Nephron progenitor cell (in vitro differentiated cells): ENCODE measurements at regions not wholly inside any gene's neighbourhood (a gene's known extent, or its start where the extent isn't known, plus 50 kb on each side); places are given as distances from the start of the nearest gene placed in this dataset.

Experiments used
- DNase-seq: peaks from one replicate; pipeline ENCODE4 v3.0.0; 2021
- H3K27ac Mint-ChIP-seq: 2 replicates; pipeline ENCODE4 v1.8.0; 2021; ENCODE audit warnings: mild to moderate bottlenecking, moderate library complexity, mixed read lengths
- H3K27me3 Mint-ChIP-seq: 2 replicates; pipeline ENCODE4 v1.8.0; 2021; ENCODE audit warnings: mild to moderate bottlenecking, low read depth, mixed read lengths; ENCODE audit not compliant: poor library complexity
- H3K36me3 Mint-ChIP-seq: 2 replicates; pipeline ENCODE4 v1.8.0; 2021; ENCODE audit warnings: low read depth, mixed read lengths
- H3K4me1 Mint-ChIP-seq: 2 replicates; pipeline ENCODE4 v1.8.0; 2021; ENCODE audit warnings: mixed read lengths
- H3K4me3 Mint-ChIP-seq: 2 replicates; pipeline ENCODE4 v1.8.0; 2021; ENCODE audit warnings: mild to moderate bottlenecking, moderate library complexity, mixed read lengths
- H3K9me3 Mint-ChIP-seq: 2 replicates; pipeline ENCODE4 v1.8.0; 2021; ENCODE audit warnings: mild to moderate bottlenecking, moderate library complexity, mixed read lengths
- TF ChIP-seq, protein P1 (sequence below): fragments of 200-600 bp; sonication (generic); IDR thresholded peaks from 2 replicates; pipeline ENCODE4 v1.5.0; 2021; ENCODE audit warnings: antibody characterized with exemption

DNA sequence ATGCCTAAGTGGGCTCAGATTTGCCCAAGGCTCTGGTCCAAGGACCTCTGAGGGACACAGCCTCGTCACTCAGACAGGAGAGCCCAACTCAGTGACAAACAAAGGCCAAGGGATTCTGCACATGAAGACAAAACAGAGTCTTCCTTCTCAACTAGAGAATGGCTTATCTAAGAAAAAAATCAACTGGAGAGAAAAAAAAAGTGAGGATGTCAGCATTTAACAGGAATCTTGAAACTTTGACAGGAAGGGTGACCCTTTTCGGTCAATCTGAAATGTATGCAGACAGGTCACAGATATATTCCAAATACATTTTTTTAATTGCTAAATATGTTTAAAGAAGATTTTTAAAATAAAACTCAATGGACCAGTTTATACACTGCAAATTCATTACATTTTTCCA lies 154.5 kb downstream of the ETS2 start:
- no peak overlapping the region for H3K4me3 Mint-ChIP-seq
- H3K27ac Mint-ChIP-seq, result no peak overlapping the region
- TF ChIP-seq, protein P1, sequence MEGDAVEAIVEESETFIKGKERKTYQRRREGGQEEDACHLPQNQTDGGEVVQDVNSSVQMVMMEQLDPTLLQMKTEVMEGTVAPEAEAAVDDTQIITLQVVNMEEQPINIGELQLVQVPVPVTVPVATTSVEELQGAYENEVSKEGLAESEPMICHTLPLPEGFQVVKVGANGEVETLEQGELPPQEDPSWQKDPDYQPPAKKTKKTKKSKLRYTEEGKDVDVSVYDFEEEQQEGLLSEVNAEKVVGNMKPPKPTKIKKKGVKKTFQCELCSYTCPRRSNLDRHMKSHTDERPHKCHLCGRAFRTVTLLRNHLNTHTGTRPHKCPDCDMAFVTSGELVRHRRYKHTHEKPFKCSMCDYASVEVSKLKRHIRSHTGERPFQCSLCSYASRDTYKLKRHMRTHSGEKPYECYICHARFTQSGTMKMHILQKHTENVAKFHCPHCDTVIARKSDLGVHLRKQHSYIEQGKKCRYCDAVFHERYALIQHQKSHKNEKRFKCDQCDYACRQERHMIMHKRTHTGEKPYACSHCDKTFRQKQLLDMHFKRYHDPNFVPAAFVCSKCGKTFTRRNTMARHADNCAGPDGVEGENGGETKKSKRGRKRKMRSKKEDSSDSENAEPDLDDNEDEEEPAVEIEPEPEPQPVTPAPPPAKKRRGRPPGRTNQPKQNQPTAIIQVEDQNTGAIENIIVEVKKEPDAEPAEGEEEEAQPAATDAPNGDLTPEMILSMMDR, result no peak
- peaks cover 40% of the 10 kb centered on the region for H3K4me1 Mint-ChIP-seq
- H3K9me3 Mint-ChIP-seq, result peaks cover 40% of the 10 kb centered on the region
- peaks cover 12% of the 10 kb centered on the region for H3K27me3 Mint-ChIP-seq
- H3K36me3 Mint-ChIP-seq, result peaks cover 12% of the 10 kb centered on the region
- no peak for DNase-seq

DNA sequence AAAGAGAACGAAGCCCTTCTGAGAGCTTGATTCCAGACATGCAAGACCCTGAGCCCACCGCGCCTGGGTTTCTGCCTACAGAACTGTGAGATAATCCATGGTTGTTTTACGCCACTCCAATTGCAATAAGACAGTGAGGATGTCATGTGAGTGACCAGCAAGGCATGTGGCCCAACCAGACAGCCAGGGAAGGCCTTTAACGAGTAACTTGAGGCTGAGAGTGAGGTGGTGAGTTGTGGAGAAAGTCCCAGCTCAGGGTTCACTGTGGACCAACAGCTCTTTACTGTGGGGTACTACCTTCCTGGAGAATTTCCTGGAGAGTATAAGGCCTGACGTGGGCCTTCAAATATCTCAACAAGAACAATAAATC lies 153.9 kb downstream of the ETS2 start:
- Mint-ChIP-seq H3K9me3 (peaks cover 40% of the 10 kb centered on the region), H3K27me3 (peaks cover 12% of the 10 kb centered on the region), H3K27ac (no peak overlapping the region)

DNA sequence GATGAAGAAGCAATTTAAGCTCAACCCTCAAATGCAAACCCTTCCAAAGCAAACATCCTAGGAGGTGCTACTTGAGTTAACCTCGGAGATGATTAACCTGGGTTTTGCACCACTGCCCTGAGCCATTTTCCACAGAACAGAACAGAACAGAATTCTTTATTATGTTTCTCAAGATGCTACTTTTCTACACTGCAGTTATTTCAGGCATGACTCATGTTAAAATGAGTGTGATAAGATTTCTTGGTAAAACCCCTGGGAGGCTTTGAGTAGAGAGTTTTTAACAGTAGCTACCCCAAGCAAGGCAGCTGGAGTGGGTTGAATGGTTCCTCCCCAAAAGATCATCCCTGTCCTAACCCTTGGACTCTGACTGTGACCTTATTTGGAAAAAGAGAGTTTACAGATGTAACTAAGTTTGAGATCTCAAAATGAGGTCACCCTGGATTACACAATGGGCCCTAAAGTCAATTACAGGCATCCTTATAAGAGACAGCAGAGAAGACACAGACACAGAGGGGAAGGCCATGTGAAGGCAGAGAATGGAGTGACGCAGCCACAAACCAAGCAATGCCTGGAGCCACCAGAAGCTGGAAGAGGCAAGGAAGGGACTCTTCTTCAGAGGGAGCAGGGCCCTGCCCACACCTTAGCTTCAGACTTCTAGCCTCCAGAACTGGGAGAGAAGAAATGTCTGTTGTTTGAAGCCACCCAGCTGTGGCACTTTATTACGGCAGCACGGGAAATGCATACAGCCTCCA lies 153.4 kb downstream of the ETS2 start:
- no peak for DNase-seq
- H3K4me1 Mint-ChIP-seq, result peaks cover 30% of the 10 kb centered on the region
- H3K36me3 Mint-ChIP-seq, result peaks cover 12% of the 10 kb centered on the region
- peak overlapping the region; percentile 43 for H3K27ac Mint-ChIP-seq
- TF ChIP-seq, protein P1, result no peak
- no peak overlapping the region for H3K4me3 Mint-ChIP-seq
- peaks cover 40% of the 10 kb centered on the region for H3K9me3 Mint-ChIP-seq
- H3K27me3 Mint-ChIP-seq, result peaks cover 12% of the 10 kb centered on the region

More for the DNA sequence above, 153.9 kb downstream of the ETS2 start:
- H3K4me1 Mint-ChIP-seq, result peaks cover 34% of the 10 kb centered on the region
- TF ChIP-seq, protein P1, result no peak
- no peak for DNase-seq
- H3K4me3 Mint-ChIP-seq, result no peak overlapping the region
- peaks cover 12% of the 10 kb centered on the region for H3K36me3 Mint-ChIP-seq

DNA sequence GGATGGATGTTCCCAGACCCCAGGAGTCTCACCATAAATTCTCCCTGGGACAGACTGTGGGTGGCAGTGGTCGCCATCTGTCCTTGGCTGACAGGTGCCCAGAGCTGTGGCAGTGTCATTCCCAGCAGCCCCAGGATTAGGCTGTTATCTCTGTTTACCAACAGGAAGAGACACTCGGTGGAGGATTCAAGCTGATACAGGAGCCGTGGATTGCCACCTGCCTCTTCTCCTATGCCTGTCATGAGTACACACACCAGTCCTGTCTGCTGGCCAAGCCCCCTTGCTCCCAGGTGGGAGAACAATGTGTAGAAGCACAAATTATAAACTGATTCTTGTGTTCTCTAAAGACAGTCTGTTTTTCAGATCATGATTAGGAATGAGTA lies 152.6 kb downstream of the ETS2 start:
- H3K4me1 Mint-ChIP-seq, result peaks cover 30% of the 10 kb centered on the region
- peaks cover 36% of the 10 kb centered on the region for H3K9me3 Mint-ChIP-seq
- no peak overlapping the region for H3K4me3 Mint-ChIP-seq
- no peak overlapping the region for H3K27ac Mint-ChIP-seq
- TF ChIP-seq, protein P1, result no peak
- no peak for DNase-seq
- peaks cover 12% of the 10 kb centered on the region for H3K36me3 Mint-ChIP-seq
- peaks cover 11% of the 10 kb centered on the region for H3K27me3 Mint-ChIP-seq

DNA sequence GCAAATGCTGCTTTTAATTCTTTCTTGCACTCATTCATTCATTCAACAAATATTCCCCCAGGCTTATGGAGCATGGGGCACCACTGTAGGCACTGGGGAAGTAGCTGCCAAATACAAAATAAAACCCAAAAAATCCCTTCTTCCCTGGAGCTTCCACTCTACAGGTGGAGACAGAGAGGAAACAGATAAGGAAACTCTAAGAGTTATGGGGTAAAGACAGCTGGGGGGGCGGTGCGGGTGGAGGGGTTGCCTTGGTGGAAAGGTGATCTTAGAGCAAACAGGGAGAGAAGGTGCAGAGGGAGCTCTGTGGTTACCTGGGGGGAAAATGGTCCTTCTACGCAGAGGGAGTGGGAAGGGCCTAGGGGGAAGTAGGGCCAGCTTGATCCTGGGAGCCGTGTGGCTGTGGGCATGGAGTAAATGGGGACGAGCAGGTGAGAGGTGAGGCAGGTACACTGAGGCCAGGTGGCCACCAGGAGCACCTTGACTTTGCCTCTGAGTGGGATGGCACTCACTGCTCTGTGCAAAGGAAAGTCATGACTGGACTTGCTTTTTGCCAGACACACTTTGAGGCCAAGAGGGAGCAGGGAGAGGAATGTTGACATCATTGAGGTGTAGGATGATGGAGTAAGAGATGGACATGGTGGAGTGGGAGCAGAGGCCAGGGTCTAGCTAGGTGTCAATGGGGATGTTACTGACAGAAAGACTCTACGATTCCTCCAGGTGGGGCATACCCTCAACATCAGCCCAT lies 152.0 kb downstream of the ETS2 start:
- Mint-ChIP-seq H3K4me1 (peaks cover 30% of the 10 kb centered on the region), H3K27me3 (peaks cover 7% of the 10 kb centered on the region), H3K4me3 (no peak overlapping the region), H3K36me3 (peaks cover 12% of the 10 kb centered on the region), H3K9me3 (peaks cover 30% of the 10 kb centered on the region), H3K27ac (no peak overlapping the region)
- TF ChIP-seq, protein P1, result no peak
- DNase-seq, result no peak
